ENCODE measurements at regions not wholly inside any gene's neighbourhood (a gene's known extent, or its start where the extent isn't known, plus 50 kb on each side); places are given as distances from the start of the nearest gene placed in this dataset.
A peak's percentile ranks its signal among the peaks of the same experiment; 100 is the strongest.

GRCh38 chr10:33095867-33096815 lies 138.1 kb upstream of the ITGB1 start:
- H3K79me2 ChIP-seq (ENCODE audit: control insufficient read depth, insufficient read depth, low read length): no peaks in the 10 kb centered on the region
- WGBS (ENCODE audit: insufficient coverage): 0% methylated on average over 2 of the region's 5 CpGs
- H3K27ac ChIP-seq (ENCODE audit: low read length in 2 of 2): peak overlapping the region; percentile 59 to 65
- peaks cover 65% of the 10 kb centered on the region for H3K4me1 Mint-ChIP-seq
- H3K4me3 Mint-ChIP-seq: peak overlapping the region; percentile 70
- H3K9me3 Mint-ChIP-seq (ENCODE audit: insufficient read depth): peaks cover 9% of the 10 kb centered on the region
- ChIA-PET CTCF (interaction anchor here (0.6 to 1.5 kb wide), 4 partner anchors 10 to 87 kb away, joined by 3 read pairs; no protein-coding TSS in a partner anchor), POLR2A (interaction anchor here (0.8 kb wide), 1 partner anchor 18 kb away, joined by 3 read pairs; no protein-coding TSS in a partner anchor)
- no peaks in the 10 kb centered on the region for H3K36me3 ChIP-seq (replicated peaks in 1 of 2; ENCODE audit: control extremely low read depth in 1 of 2, control insufficient read depth in 1 of 2, extremely low read depth in 1 of 2, insufficient read depth in 2 of 2, low read length in 1 of 2)
- H3K4me2 ChIP-seq (replicated peaks; ENCODE audit: low read depth, low read length, poor library complexity, severe bottlenecking): peak overlapping the region; percentile 70
- H3K4me1 ChIP-seq (ENCODE audit: control insufficient read depth in 2 of 2, insufficient read depth in 2 of 2, low read length in 2 of 2): peaks cover 44 to 54% of the 10 kb centered on the region in 2 donors
- H2AFZ ChIP-seq (ENCODE audit: insufficient read depth, low read depth, low read length, poor library complexity, severe bottlenecking): peak overlapping the region; percentile 52
- no peaks in the 10 kb centered on the region for H3K27me3 ChIP-seq (replicated peaks in 1 of 4; ENCODE audit: control extremely low read depth in 1 of 4, control insufficient read depth in 3 of 4, insufficient read depth in 4 of 4, low read length in 3 of 4)
- TF ChIP-seq, protein P1, sequence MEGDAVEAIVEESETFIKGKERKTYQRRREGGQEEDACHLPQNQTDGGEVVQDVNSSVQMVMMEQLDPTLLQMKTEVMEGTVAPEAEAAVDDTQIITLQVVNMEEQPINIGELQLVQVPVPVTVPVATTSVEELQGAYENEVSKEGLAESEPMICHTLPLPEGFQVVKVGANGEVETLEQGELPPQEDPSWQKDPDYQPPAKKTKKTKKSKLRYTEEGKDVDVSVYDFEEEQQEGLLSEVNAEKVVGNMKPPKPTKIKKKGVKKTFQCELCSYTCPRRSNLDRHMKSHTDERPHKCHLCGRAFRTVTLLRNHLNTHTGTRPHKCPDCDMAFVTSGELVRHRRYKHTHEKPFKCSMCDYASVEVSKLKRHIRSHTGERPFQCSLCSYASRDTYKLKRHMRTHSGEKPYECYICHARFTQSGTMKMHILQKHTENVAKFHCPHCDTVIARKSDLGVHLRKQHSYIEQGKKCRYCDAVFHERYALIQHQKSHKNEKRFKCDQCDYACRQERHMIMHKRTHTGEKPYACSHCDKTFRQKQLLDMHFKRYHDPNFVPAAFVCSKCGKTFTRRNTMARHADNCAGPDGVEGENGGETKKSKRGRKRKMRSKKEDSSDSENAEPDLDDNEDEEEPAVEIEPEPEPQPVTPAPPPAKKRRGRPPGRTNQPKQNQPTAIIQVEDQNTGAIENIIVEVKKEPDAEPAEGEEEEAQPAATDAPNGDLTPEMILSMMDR (IDR thresholded peaks at IDR 0.05): no peak
- TF ChIP-seq EZH2 (IDR thresholded peaks at IDR 0.05; ENCODE audit: borderline replicate concordance, insufficient read depth, low read depth, low read length, poor library complexity, severe bottlenecking): no peak
- intact Hi-C loops (cut with micrococcal nuclease): loop anchor here (5.0 to 10.0 kb wide), 4 partner anchors 59 to 649 kb away; partner anchors contain the start of genes CCDC7 and ITGB1
- peak; percentile 57 for DNase-seq
- peak overlapping the region; percentile 38 for H3K9ac ChIP-seq (ENCODE audit: low read length)
- no peaks in the 10 kb centered on the region for H3K27me3 Mint-ChIP-seq
- H3K4me3 ChIP-seq (ENCODE audit: control extremely low read depth in 1 of 5, extremely low read depth in 1 of 5, insufficient read depth in 1 of 5, low read depth in 2 of 5, low read length in 4 of 5): peak overlapping the region in 2 of 5 experiments; percentile 21 to 30
- peak overlapping the region; percentile 81 for H3K27ac Mint-ChIP-seq
- peak; percentile 56 for ATAC-seq (ENCODE audit: low read depth)
- peaks cover 0 to 17% (median 15%) of the 10 kb centered on the region in 3 donors for H3K9me3 ChIP-seq (ENCODE audit: control extremely low read depth in 1 of 3, control insufficient read depth in 2 of 3, insufficient read depth in 1 of 3, low read length in 2 of 3)
- H4K20me1 ChIP-seq (ENCODE audit: control insufficient read depth, insufficient read depth, low read length, poor library complexity, severe bottlenecking): no peaks in the 10 kb centered on the region

Measured in B cell (primary cell).